Epithelial cell of esophagus (primary cell): ENCODE measurements at regions not wholly inside any gene's neighbourhood (a gene's known extent, or its start where the extent isn't known, plus 50 kb on each side); places are given as distances from the start of the nearest gene placed in this dataset.

Experiments
- DNase-seq: peaks from one replicate; pipeline ENCODE4 v3.0.0; 2010; ENCODE audit warnings: low read depth
- H3K4me3 ChIP-seq: 2 replicates; pipeline ENCODE4 v1.5.1; 2011; ENCODE audit warnings: mild to moderate bottlenecking, low read length, control low read depth
- TF ChIP-seq, protein P1 (sequence below): IDR thresholded peaks from 2 replicates; pipeline ENCODE4 v1.5.1; 2011; ENCODE audit warnings: low read depth, mild to moderate bottlenecking, low read length, control low read depth, inconsistent platforms; ENCODE audit not compliant: insufficient read depth; ENCODE audit errors: missing control alignments

GRCh38 chr3:164341086-164341485 is 737.2 kb downstream of the SI start:
- no peak overlapping the region for H3K4me3 ChIP-seq
- no peak for DNase-seq
- TF ChIP-seq, protein P1, sequence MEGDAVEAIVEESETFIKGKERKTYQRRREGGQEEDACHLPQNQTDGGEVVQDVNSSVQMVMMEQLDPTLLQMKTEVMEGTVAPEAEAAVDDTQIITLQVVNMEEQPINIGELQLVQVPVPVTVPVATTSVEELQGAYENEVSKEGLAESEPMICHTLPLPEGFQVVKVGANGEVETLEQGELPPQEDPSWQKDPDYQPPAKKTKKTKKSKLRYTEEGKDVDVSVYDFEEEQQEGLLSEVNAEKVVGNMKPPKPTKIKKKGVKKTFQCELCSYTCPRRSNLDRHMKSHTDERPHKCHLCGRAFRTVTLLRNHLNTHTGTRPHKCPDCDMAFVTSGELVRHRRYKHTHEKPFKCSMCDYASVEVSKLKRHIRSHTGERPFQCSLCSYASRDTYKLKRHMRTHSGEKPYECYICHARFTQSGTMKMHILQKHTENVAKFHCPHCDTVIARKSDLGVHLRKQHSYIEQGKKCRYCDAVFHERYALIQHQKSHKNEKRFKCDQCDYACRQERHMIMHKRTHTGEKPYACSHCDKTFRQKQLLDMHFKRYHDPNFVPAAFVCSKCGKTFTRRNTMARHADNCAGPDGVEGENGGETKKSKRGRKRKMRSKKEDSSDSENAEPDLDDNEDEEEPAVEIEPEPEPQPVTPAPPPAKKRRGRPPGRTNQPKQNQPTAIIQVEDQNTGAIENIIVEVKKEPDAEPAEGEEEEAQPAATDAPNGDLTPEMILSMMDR: no peak

DNA sequence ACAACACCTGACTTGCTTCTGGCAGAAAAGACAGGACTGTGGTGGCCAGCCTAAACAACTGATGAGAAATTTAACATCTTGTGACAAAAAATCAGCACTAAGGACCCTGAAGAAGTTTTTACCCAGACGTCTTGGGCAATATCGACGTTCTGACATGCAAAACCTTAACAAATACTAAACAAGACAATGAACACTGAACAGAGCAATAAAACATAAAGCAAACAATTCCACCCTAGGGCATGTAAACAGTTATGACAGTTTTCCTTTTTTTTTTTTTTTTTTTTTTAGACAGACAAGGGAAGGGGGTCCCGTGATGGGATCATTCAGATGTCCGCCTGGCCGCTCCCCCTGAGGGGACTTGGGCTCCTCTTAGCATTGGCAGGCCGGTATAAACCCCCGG is 738.0 kb downstream of the SI start:
- TF ChIP-seq, protein P1: no peak
- DNase-seq: no peak
- no peak overlapping the region for H3K4me3 ChIP-seq

GRCh38 chr3:164332831-164333802 is 745.2 kb downstream of the SI start:
- DNase-seq: no peak
- TF ChIP-seq, protein P1: no peak
- H3K4me3 ChIP-seq: no peak overlapping the region

- DNase-seq: no peak
- no peak overlapping the region for H3K4me3 ChIP-seq
- TF ChIP-seq, protein P1: no peak
Observed at GRCh38 chr3:164326714-164327113, 751.6 kb downstream of the SI start.

- DNase-seq: no peak
- TF ChIP-seq, protein P1: no peak
- H3K4me3 ChIP-seq: no peak overlapping the region
Observed at GRCh38 chr3:164320962-164321361, 757.3 kb downstream of the SI start.

DNA sequence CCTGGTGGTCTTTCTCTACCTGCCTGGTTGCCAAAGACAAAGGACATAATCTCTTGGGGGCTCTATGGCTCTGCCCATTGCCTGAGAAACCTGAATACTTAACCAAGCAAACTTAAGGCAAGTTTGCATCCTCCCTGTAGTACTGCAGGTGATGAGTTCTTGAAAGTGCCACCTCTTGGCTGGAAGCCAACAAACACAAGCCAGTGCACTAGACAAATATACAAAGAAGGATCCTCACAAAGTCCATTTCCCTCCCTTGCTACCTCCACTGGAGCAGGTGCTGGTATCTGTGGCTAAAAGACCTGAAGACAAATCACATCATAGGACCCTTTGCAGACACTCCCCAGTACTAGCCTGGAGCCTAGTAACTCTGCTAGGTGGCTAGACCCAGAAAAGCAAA is 772.3 kb downstream of the SI start:
- TF ChIP-seq, protein P1: no peak
- no peak overlapping the region for H3K4me3 ChIP-seq
- peak; percentile 1 for DNase-seq
